HuH-7 (cell line): ENCODE measurements at regions not wholly inside any gene's neighbourhood (a gene's known extent, or its start where the extent isn't known, plus 50 kb on each side); places are given as distances from the start of the nearest gene placed in this dataset.
A peak's percentile ranks its signal among the peaks of the same experiment; 100 is the strongest.
"Not testable (repeated sequence)": the region's sequence is repeated elsewhere in the genome, so short reads cannot be mapped to it uniquely, and the experiment has no call there.

Experiments
- DNase-seq: peaks from one replicate; pipeline ENCODE4 v3.0.0; 2011; ENCODE audit warnings: low spot score

- DNase-seq: peak; percentile 37
These were observed 1268.1 kb downstream of the FOXD4L5 start for GRCh38 chr9:64016845-64017406.

- not testable (repeated sequence) for DNase-seq
These were observed 1268.8 kb downstream of the FOXD4L5 start for GRCh38 chr9:64016246-64016645.

DNA sequence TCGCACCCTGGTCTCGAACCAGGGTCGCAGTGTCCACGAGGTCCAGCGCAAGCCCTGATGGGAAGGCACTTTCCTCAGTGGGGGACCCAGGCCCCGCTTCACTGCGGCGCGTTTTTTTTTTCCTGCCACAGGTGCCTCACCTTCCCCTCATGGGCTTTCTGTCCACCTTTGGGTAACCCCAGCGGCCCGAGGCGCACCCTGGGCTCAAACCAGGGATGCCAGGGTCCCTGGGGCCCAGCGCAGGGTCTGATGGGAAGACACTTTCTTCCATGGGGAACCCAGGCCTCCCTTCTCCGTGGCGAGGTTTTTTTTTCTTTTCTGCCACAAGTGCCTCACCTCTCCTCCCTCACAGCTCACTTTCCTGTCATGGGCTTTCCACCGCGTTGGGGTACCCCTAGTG is 1269.9 kb downstream of the FOXD4L5 start:
- no peak for DNase-seq

DNA sequence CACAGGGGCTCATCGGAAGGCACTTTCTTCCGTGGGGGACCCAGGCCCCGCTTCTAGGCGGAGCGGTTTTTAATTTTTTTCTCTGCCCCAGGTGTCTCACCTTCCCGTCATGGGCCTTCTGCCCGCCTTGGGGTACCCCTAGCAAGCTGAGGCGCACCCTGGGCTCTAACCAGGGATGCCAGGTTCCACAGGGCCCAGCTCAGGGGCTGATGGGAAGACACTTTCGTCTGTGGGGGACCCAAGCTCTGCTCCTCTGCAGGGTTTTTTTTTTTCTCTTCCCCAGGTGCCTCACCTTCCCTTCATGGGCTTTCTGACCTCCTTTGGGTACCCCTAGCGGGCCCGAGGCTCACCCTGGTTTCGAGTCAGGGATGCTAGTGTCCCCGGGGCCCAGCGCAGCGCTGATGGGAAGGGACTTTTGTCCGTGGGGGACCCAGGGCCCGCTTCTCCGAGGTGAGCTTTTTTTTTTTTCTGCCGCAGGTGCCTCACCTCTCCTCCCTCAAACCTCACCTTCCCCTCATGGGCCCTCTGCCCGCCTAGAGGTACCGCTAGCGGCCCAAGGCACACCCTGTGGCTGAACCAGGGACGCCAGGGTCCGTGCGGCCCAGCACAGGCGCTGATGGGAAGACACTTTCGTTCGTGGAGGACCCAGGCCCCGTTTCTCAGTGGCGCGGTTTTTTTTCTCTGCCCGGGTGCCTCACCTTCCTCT is 1270.5 kb downstream of the FOXD4L5 start:
- DNase-seq: not testable (repeated sequence)

DNA sequence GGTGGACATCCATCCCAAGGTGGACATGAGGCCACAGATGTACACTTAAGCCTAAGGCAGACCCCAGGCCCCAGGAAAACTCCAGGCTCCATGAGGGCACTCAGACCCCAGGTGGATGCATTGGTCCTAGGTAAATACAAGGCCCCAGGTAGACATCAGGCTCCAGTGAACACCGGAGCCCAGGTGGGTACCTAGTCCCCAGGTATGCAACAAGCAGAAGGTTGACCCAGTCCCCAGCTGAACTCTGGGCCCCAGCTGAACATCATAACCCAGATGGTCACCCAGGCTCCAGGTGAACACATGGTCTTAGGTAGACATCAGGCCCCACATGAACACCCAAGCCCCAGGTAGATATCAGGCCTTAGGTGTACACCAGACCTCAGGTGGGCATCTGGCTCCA is 1271.9 kb downstream of the FOXD4L5 start:
- DNase-seq: not testable (repeated sequence)

- not testable (repeated sequence) for DNase-seq
These were observed 1273.0 kb downstream of the FOXD4L5 start for GRCh38 chr9:64012014-64012413.

GRCh38 chr9:63979741-63980140 is 1305.3 kb downstream of the FOXD4L5 start:
- not testable (repeated sequence) for DNase-seq
